GM12878 (cell line): ENCODE measurements at regions not wholly inside any gene's neighbourhood (a gene's known extent, or its start where the extent isn't known, plus 50 kb on each side); places are given as distances from the start of the nearest gene placed in this dataset.

Experiments used
- CHD2 ChIP-seq: IDR thresholded peaks from 2 replicates; pipeline ENCODE4 v1.6.1; 2011; ENCODE audit warnings: low read depth, low read length, improper control_type of control experiment, borderline replicate concordance
- CTCF ChIP-seq, 3 experiments: IDR thresholded peaks in 2 of 3; conservative IDR thresholded peaks in 1 of 3; 2 replicates each; pipeline ENCODE4 v1.5.1; 2011; ENCODE audit warnings: low read depth in 3 of 3, low read length in 3 of 3, mild to moderate bottlenecking in 3 of 3, control low read depth in 2 of 3, moderate library complexity in 2 of 3, inconsistent platforms in 1 of 3, mixed read lengths in 1 of 3; ENCODE audit not compliant: control insufficient read depth in 2 of 3, insufficient read depth in 1 of 3; ENCODE audit errors: extremely low read depth in 1 of 3
- HDAC2 ChIP-seq: fragments of 200-600 bp; sonication (generic); IDR thresholded peaks from 2 replicates; pipeline ENCODE4 v1.6.1; 2017
- MXI1 ChIP-seq: fragments of 150-350 bp; IDR thresholded peaks from 2 replicates; pipeline ENCODE4 v1.6.1; 2011; ENCODE audit warnings: low read depth, mild to moderate bottlenecking, inconsistent platforms, low read length, improper control_type of control experiment
- NFYB ChIP-seq: IDR thresholded peaks from 2 replicates; pipeline ENCODE4 v1.6.1; 2011; ENCODE audit warnings: low read depth, mild to moderate bottlenecking, low read length, improper control_type of control experiment, moderate library complexity; ENCODE audit not compliant: insufficient read depth

GRCh38 chr13:22218797-22219196, 547.9 kb downstream of the FGF9 start:
- TF ChIP-seq CHD2 (no peak), NFYB (no peak), HDAC2 (no peak), CTCF (IDR thresholded peaks at IDR 0.05 in 2 of 3, conservative IDR thresholded peaks at IDR 0.05 in 1 of 3; ENCODE audit: control insufficient read depth in 2 of 3, extremely low read depth in 1 of 3, insufficient read depth in 1 of 3, low read depth in 3 of 3, low read length in 3 of 3) (no peak), MXI1 (no peak)
